GM06990 (cell line): ENCODE measurements at regions not wholly inside any gene's neighbourhood (a gene's known extent, or its start where the extent isn't known, plus 50 kb on each side); places are given as distances from the start of the nearest gene placed in this dataset.

Source experiments
- DNase-seq: peaks from one replicate; pipeline ENCODE4 v3.0.0-alpha.2; 2011; ENCODE audit not compliant: insufficient read length; ENCODE audit errors: extremely low read depth
- H3K27me3 ChIP-seq: replicated peaks from 2 replicates; pipeline ENCODE4 v1.6.0; 2011; ENCODE audit warnings: low read length; ENCODE audit not compliant: control insufficient read depth, insufficient read depth
- H3K36me3 ChIP-seq: 2 replicates; pipeline ENCODE4 v1.5.1; 2011; ENCODE audit warnings: low read length; ENCODE audit not compliant: control insufficient read depth, insufficient read depth
- H3K4me3 ChIP-seq: replicated peaks from 2 replicates; pipeline ENCODE4 v1.5.1; 2011; ENCODE audit warnings: low read depth, mild to moderate bottlenecking, control low read depth, low read length
- TF ChIP-seq, protein P1 (sequence below): IDR thresholded peaks from 2 replicates; pipeline ENCODE4 v1.5.1; 2011; ENCODE audit warnings: low read length, control low read depth, mild to moderate bottlenecking, inconsistent platforms; ENCODE audit not compliant: insufficient read depth, poor library complexity, severe bottlenecking

DNA sequence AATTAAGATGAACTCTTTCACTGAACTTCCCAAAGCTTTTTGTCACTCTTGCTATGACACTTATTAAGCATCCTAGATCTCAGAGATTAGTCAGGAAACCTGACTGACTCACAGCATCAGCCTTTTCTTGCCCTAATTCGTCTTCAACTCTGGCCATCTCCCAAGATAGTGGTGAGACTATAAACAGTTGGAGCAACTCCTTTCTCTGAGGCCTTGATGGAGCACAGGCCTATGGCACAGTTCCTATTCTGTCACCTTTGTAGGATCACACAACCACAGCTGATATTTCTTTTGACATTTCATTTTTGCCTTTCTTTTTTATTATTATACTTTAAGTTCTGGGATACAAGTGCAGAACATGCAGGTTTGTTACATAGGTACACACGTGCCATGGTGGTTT, 217.6 kb downstream of the PRR32 start:
- DNase-seq, result no peak
- H3K27me3 ChIP-seq, result no peaks in the 10 kb centered on the region
- no peak overlapping the region for H3K4me3 ChIP-seq
- TF ChIP-seq, protein P1, sequence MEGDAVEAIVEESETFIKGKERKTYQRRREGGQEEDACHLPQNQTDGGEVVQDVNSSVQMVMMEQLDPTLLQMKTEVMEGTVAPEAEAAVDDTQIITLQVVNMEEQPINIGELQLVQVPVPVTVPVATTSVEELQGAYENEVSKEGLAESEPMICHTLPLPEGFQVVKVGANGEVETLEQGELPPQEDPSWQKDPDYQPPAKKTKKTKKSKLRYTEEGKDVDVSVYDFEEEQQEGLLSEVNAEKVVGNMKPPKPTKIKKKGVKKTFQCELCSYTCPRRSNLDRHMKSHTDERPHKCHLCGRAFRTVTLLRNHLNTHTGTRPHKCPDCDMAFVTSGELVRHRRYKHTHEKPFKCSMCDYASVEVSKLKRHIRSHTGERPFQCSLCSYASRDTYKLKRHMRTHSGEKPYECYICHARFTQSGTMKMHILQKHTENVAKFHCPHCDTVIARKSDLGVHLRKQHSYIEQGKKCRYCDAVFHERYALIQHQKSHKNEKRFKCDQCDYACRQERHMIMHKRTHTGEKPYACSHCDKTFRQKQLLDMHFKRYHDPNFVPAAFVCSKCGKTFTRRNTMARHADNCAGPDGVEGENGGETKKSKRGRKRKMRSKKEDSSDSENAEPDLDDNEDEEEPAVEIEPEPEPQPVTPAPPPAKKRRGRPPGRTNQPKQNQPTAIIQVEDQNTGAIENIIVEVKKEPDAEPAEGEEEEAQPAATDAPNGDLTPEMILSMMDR, result no peak
- H3K36me3 ChIP-seq, result no peaks in the 10 kb centered on the region

DNA sequence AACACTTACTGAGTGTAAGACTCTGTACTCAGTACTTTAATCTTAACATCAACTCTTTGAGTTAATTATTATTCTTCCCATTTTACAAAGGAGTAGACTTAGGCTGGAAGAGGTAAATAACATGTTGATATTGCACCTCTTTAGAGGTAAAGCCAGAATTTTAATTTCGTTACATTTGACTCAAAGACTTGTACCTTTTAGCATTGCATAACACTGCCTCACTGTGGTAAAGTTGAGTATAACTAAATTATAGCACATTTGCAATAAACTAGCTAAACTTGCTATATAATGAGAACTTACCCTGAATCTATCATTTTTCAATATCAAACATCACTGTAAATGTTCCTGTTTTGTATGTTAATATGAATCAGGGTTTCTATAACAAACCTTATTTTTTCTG, 218.5 kb downstream of the PRR32 start:
- Histone ChIP-seq H3K36me3 (no peaks in the 10 kb centered on the region), H3K27me3 (no peaks in the 10 kb centered on the region), H3K4me3 (no peak overlapping the region)
- TF ChIP-seq, protein P1, result peak; percentile 21
- DNase-seq, result no peak

DNA sequence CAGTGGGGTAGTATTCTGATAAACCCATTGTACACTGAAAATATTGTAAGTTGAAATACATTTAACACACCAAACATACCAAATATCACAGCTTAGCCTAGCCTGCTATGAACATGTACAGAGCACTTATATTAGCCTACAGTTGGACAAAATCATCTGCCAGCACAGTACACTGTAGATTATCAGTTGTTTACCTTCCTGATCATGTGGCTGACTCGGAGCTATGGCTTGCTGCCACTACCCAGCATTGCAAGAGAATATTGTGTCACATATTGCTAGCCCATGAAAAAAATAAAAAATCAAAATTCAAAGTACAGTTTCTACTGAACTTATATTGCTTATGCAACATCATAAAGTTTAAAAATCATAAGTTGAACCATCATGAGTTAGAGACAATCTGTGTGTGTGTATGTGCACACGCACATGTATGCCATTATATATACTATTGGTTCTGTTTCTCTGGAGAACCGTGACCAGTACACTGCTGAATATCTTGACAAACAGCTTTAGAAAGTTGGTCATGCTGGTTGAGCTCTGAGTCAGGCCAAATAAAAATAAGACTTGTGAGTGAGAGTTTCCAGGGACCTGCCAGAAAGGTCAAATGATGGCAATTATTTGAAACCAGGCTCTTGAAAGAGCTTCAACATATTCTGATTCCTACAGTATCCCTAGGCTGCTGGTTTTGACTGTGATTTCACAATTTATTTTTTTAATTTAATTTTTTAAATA, 238.5 kb downstream of the PRR32 start:
- TF ChIP-seq, protein P1, result no peak
- no peak for DNase-seq
- Histone ChIP-seq H3K4me3 (no peak overlapping the region), H3K27me3 (no peaks in the 10 kb centered on the region), H3K36me3 (no peaks in the 10 kb centered on the region)

DNA sequence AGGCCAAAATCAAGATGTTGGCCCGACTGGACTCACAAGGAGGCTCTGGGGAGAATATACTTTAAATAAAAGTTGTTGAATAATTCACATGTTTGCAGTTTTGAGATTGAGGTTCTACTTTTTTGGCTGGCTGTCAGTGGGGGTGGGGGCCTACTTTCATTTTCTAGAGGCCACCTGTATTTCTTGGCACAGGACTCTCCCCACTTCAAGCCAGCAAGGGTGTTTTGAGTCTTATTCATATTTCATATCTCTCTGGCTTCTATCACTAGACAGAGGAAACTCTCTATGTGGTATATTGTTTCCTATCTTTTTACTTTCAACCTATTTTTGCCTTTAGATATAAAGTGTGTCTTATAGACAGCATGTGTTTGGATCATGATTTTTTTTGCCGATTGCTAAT, 266.4 kb downstream of the PRR32 start:
- DNase-seq, result no peak
- TF ChIP-seq, protein P1, result no peak
- no peaks in the 10 kb centered on the region for H3K36me3 ChIP-seq

DNA sequence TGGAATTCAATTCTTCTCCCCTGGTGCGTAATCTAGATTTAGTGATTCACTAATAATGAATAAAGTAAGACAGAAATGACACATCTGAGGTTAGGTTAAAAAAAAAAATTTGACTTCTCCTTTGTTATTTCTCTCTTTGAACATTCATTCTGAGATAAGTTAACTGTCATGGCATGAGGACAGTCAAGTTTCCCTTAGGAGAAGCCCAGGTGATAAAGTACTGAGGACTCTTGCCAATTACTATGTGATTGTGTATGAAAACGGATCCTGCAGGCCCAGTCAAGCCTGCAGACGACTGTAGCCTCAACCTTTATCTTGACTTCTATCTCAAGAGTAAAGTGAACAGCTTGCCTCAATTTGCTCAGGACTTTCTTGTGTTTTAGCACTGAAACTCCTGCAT, 293.2 kb downstream of the PRR32 start:
- DNase-seq, result no peak
- H3K27me3 ChIP-seq, result no peaks in the 10 kb centered on the region
- no peak overlapping the region for H3K4me3 ChIP-seq
- no peaks in the 10 kb centered on the region for H3K36me3 ChIP-seq
- TF ChIP-seq, protein P1, result no peak

More for the DNA sequence above, 266.4 kb downstream of the PRR32 start:
- Histone ChIP-seq H3K4me3 (no peak overlapping the region), H3K27me3 (no peaks in the 10 kb centered on the region)

DNA sequence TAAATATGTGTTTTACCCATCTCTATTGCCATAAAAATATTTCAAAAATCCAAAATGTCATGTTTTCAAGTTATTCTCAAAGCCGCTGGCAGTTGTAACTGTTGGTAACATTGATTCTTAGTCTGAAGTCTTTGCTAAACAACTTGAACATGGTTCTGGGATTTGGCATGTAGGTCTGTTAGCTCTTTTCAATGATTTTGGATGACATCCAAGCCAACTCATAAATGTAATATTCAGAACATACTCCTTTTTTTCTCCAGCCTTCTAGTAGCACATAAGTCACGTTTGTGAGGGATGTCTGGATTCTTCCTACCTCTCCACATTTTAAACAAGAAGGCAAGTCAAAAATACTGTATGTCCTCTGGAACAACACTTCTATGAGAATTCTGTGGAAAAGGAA, 305.3 kb downstream of the PRR32 start:
- no peaks in the 10 kb centered on the region for H3K27me3 ChIP-seq
- TF ChIP-seq, protein P1, result no peak
- DNase-seq, result no peak

More for the DNA sequence above, 305.3 kb downstream of the PRR32 start:
- no peaks in the 10 kb centered on the region for H3K36me3 ChIP-seq
- H3K4me3 ChIP-seq, result no peak overlapping the region
